Chondrocyte (in vitro differentiated cells): ENCODE measurements at regions not wholly inside any gene's neighbourhood (a gene's known extent, or its start where the extent isn't known, plus 50 kb on each side); places are given as distances from the start of the nearest gene placed in this dataset.

ENCODE experiments used
- DNase-seq: peaks from one replicate; pipeline ENCODE4 v3.0.0; 2021; ENCODE audit warnings: mixed read lengths, low spot score
- H3K27ac Mint-ChIP-seq: one replicate; pipeline ENCODE4 v1.8.0; 2021; ENCODE audit warnings: mild to moderate bottlenecking, moderate library complexity, mixed read lengths; ENCODE audit not compliant: unreplicated experiment
- H3K27me3 Mint-ChIP-seq: 2 replicates; pipeline ENCODE4 v1.8.0; 2021; ENCODE audit warnings: low read depth, mixed read lengths
- H3K36me3 Mint-ChIP-seq: 2 replicates; pipeline ENCODE4 v1.8.0; 2021; ENCODE audit warnings: low read depth, mixed read lengths
- H3K4me1 Mint-ChIP-seq: 2 replicates; pipeline ENCODE4 v1.8.0; 2021; ENCODE audit warnings: low read depth, mild to moderate bottlenecking, mixed read lengths
- H3K4me3 Mint-ChIP-seq: one replicate; pipeline ENCODE4 v1.8.0; 2021; ENCODE audit warnings: mild to moderate bottlenecking, moderate library complexity, mixed read lengths; ENCODE audit not compliant: unreplicated experiment
- H3K9me3 Mint-ChIP-seq: 2 replicates; pipeline ENCODE4 v1.8.0; 2021; ENCODE audit warnings: low read depth, mixed read lengths
- CTCF ChIP-seq: fragments of 200-600 bp; sonication (generic); IDR thresholded peaks from 2 replicates; pipeline ENCODE4 v1.5.0; 2021; ENCODE audit warnings: antibody characterized with exemption, mild to moderate bottlenecking, moderate library complexity

- H3K4me3 Mint-ChIP-seq = no peak overlapping the region
- no peaks in the 10 kb centered on the region for H3K27me3 Mint-ChIP-seq
- no peak for TF ChIP-seq CTCF
- no peaks in the 10 kb centered on the region for H3K36me3 Mint-ChIP-seq
- H3K27ac Mint-ChIP-seq = no peak overlapping the region
- H3K9me3 Mint-ChIP-seq = peaks cover 2% of the 10 kb centered on the region
- H3K4me1 Mint-ChIP-seq = no peaks in the 10 kb centered on the region
- no peak for DNase-seq
These were observed 416.4 kb upstream of the IRX1 start for GRCh38 chr5:3179220-3179619.

- Mint-ChIP-seq H3K27me3 (no peaks in the 10 kb centered on the region), H3K36me3 (no peaks in the 10 kb centered on the region), H3K27ac (no peak overlapping the region), H3K9me3 (peaks cover 2% of the 10 kb centered on the region), H3K4me3 (no peak overlapping the region), H3K4me1 (no peaks in the 10 kb centered on the region)
- no peak for DNase-seq
- TF ChIP-seq CTCF = no peak
These were observed 418.3 kb upstream of the IRX1 start for GRCh38 chr5:3177338-3177737.

GRCh38 chr5:3175416-3175815, 420.2 kb upstream of the IRX1 start:
- Mint-ChIP-seq H3K36me3 (no peaks in the 10 kb centered on the region), H3K27me3 (no peaks in the 10 kb centered on the region), H3K9me3 (peaks cover 2% of the 10 kb centered on the region), H3K4me1 (no peaks in the 10 kb centered on the region), H3K4me3 (no peak overlapping the region), H3K27ac (no peak overlapping the region)
- TF ChIP-seq CTCF = no peak
- DNase-seq = no peak

- TF ChIP-seq CTCF = no peak
- H3K27ac Mint-ChIP-seq = no peak overlapping the region
- no peaks in the 10 kb centered on the region for H3K4me1 Mint-ChIP-seq
- no peaks in the 10 kb centered on the region for H3K27me3 Mint-ChIP-seq
- H3K9me3 Mint-ChIP-seq = peaks cover 33% of the 10 kb centered on the region
- no peaks in the 10 kb centered on the region for H3K36me3 Mint-ChIP-seq
- DNase-seq = no peak
- no peak overlapping the region for H3K4me3 Mint-ChIP-seq
These were observed 416.0 kb upstream of the IRX2 start for GRCh38 chr5:3167473-3167872.

- TF ChIP-seq CTCF = no peak
- H3K9me3 Mint-ChIP-seq = peaks cover 42% of the 10 kb centered on the region
- no peak for DNase-seq
- H3K27ac Mint-ChIP-seq = no peak overlapping the region
- H3K36me3 Mint-ChIP-seq = no peaks in the 10 kb centered on the region
- H3K27me3 Mint-ChIP-seq = no peaks in the 10 kb centered on the region
- H3K4me3 Mint-ChIP-seq = no peak overlapping the region
- no peaks in the 10 kb centered on the region for H3K4me1 Mint-ChIP-seq
These were observed 412.1 kb upstream of the IRX2 start for GRCh38 chr5:3163626-3164025.
